ENCODE measurements at regions not wholly inside any gene's neighbourhood (a gene's known extent, or its start where the extent isn't known, plus 50 kb on each side); places are given as distances from the start of the nearest gene placed in this dataset.

- no peak for DNase-seq
Observed at GRCh38 chr4:156073976-156074375, 120.3 kb upstream of the CTSO start.

DNA sequence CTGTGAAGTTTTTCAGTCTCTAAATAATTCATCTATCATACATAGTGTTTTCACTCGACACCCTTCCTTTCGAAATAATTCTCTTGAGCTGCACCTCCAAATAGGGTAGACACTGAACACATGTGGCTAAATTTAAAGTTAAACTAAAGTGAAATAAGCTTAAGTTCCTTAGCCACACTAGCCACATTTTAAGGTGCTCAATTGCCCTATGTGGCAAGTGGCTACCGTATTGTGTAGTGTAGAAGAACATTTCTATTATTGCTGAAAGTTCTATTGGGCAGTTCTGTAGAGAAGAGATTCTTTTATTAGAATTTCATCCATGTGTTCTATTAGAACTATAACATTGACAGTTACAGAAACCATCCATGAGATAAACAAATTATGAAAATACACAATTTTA is 107.0 kb upstream of the CTSO start:
- DNase-seq: no peak

DNA sequence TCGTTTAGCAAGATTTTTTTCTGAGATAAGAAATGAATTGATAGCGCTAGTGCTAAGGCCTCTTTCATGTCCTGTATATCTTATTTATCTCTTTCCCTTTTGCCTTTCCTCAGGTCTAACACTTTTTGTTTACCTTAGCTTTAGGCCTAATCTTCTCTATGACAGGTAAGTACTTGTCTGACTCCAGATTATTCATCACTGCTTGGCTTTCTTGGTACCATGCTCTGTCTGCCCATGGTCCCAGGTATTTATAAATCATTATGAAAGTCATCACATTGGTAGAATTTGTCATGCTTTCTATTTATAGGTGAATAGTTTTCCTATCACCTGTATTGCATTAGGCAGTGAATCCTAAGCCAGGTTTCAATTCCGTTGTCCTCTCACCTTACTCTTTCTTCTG is 99.5 kb upstream of the CTSO start:
- no peak for DNase-seq

DNA sequence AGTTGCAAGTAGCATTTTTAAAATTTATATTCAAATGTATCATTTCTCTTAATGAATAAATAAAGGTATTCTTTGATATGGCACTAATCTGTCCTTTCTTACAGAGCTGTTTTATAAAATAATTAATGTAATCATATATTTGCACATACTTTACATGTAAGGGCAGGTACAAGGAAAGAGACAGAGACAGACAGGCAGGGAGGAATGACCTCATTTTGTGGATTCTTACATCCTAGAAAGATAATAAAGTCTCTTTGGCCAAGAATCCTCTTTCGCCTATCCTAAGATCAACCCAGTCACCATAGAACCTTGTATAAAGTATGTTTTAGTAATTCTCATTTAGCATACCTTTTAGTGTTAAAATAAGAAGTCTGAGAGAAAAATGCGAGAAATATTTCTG is 98.5 kb upstream of the CTSO start:
- DNase-seq: no peak

- no peak for DNase-seq
Observed at GRCh38 chr4:156038772-156039171, 85.1 kb upstream of the CTSO start.

DNA sequence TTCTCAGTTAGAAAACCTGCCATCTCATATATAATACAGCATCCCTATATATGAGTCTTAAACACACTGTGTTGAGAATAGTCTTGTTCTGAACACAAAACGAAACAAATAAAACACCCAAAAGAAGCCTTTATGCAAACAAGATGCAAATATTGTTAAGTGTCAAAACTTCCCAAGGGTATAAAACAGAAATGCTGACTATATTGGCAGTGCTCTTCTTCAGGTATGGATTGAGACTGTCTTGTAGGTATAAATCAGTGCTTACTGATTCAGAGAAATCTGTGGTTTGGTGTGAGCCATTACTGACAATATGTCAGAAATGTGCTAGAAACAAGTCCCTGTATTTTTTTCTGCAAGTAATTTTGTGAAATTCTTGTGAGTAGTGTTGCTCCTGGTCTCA is 82.8 kb upstream of the CTSO start:
- no peak for DNase-seq

- no peak for DNase-seq
Observed at GRCh38 chr4:156029691-156030090, 76.0 kb upstream of the CTSO start.

DNA sequence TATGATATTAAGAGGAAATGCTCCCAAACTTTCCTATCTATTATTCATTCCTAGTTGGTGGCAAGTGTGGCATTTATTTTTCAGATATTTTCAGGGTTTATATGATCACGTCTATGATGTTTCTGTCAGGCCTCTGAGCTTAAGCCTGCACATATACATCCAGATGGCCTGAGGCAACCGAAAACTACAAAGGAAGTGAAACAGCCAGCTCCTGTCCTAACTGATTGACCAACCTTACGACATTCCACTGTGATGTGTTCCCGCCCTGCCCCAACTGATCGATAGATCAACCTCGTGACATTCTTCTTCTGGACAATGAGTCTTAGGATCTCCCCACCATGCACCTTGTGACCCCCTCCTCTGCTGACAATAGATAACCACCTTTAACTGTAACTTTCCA is 67.6 kb upstream of the CTSO start:
- DNase-seq: no peak

- DNase-seq: no peak
Observed at GRCh38 chr4:156019246-156019645, 65.6 kb upstream of the CTSO start.

DNA sequence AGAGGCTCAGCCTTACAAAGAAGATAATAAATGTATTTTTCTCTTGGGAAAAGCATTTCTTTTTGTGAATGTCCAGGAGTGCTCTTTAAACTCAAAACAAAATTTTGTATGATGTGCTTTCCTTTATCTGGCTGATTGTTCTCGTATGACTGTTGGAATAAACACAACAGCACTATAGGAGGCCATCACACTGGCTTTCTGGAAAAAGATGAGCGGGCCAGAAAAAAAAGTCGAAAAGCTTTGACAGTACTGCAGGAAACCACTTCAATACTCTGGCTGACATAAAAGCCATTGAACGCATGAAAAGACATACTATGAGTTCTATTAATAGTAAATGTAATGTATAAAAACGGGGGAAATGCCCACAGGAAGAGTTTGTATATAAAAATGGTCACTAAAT is 64.7 kb upstream of the CTSO start:
- no peak for DNase-seq

DNA sequence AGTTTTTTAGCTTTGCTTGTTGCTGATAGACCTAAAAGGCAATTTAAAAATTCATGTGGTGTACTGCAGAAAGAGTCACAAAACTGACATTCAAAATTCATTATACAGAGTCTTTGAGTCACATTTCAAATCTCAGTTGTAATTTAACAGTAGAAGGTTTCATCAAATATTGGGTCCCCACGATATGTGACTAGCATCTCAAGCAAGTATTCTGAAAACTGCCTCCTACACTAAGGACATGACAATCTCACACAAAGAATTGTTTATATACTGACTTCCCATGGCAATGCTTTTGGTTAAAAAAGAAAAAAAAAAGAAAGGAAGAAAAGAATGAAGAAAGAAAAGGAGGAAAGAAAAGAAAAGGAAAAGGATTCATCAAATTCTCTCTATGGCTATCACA is 62.1 kb upstream of the CTSO start:
- no peak for DNase-seq

DNA sequence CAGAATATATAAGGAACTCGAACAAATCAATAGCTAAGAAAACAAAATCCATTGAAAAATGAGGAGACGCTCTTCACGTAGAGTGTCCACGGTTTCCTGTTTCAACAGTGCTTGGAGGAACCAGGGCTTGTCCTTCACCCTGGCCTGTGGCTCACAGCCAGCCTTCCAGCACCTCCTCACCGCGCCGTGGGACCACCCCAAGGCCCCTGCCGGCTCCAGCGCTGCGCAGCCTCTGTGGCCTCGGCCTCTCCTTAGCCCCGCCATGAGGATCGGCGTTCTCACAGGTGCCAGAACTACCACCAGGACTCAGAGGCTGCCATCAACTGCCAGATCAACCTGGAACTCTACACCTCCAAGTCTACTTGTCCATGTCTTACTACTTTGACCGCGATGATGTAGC is 52.5 kb upstream of the CTSO start:
- no peak for DNase-seq
